ENCODE measurements at regions not wholly inside any gene's neighbourhood (a gene's known extent, or its start where the extent isn't known, plus 50 kb on each side); places are given as distances from the start of the nearest gene placed in this dataset.

DNA sequence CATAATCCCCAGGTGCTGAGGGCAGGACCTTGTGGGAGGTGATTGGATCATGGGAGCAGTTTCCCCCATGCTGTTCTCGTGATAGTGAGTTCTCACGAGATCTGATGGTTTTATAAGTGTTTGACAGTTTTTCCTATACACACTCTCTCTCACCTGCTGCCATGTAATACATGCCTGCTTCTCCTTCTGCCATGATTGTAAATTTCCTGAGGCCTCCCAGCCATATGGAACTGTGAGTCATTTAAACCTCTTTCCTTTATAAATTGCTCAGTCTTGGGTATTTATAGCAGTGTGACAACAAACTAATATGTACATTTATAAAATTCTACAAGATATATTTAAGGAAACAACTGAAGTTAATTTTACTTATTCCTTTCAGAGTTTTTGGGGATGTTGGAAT is 170.8 kb upstream of the BET1 start:
- Histone ChIP-seq H3K36me3 (ENCODE audit: control insufficient read depth, insufficient read depth, low read length) (no peaks in the 10 kb centered on the region), H3K27ac (ENCODE audit: insufficient read depth, low read length) (no peak overlapping the region), H3K4me3 (replicated peaks in 1 of 4; ENCODE audit: control extremely low read depth in 1 of 4, insufficient read depth in 1 of 4, low read depth in 3 of 4, low read length in 4 of 4) (no peak overlapping the region), H3K9ac (ENCODE audit: insufficient read depth, low read length) (no peak overlapping the region), H2AFZ (ENCODE audit: low read length) (no peak overlapping the region), H3K9me3 (ENCODE audit: control insufficient read depth, insufficient read depth, low read depth, low read length) (no peaks in the 10 kb centered on the region), H3K4me2 (ENCODE audit: extremely low read depth, insufficient read depth, low read length) (no peak overlapping the region), H3K27me3 (ENCODE audit: control insufficient read depth, insufficient read depth, low read length) (no peaks in the 10 kb centered on the region), H3K79me2 (ENCODE audit: control insufficient read depth, insufficient read depth, low read length) (no peaks in the 10 kb centered on the region), H3K4me1 (ENCODE audit: control insufficient read depth, extremely low read depth, insufficient read depth, low read length) (no peaks in the 10 kb centered on the region), H4K20me1 (ENCODE audit: control insufficient read depth, extremely low read depth, insufficient read depth, low read length) (no peaks in the 10 kb centered on the region)
- TF ChIP-seq EZH2 (IDR thresholded peaks at IDR 0.05; ENCODE audit: low read length, missing control alignments) = no peak
- TF ChIP-seq, protein P1, sequence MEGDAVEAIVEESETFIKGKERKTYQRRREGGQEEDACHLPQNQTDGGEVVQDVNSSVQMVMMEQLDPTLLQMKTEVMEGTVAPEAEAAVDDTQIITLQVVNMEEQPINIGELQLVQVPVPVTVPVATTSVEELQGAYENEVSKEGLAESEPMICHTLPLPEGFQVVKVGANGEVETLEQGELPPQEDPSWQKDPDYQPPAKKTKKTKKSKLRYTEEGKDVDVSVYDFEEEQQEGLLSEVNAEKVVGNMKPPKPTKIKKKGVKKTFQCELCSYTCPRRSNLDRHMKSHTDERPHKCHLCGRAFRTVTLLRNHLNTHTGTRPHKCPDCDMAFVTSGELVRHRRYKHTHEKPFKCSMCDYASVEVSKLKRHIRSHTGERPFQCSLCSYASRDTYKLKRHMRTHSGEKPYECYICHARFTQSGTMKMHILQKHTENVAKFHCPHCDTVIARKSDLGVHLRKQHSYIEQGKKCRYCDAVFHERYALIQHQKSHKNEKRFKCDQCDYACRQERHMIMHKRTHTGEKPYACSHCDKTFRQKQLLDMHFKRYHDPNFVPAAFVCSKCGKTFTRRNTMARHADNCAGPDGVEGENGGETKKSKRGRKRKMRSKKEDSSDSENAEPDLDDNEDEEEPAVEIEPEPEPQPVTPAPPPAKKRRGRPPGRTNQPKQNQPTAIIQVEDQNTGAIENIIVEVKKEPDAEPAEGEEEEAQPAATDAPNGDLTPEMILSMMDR (conservative IDR thresholded peaks at IDR 0.05 in 1 of 2, IDR thresholded peaks at IDR 0.05 in 1 of 2; ENCODE audit: low read depth in 1 of 2, low read length in 2 of 2) = no peak
- DNase-seq (ENCODE audit: low read depth in 2 of 2) = no peak

DNA sequence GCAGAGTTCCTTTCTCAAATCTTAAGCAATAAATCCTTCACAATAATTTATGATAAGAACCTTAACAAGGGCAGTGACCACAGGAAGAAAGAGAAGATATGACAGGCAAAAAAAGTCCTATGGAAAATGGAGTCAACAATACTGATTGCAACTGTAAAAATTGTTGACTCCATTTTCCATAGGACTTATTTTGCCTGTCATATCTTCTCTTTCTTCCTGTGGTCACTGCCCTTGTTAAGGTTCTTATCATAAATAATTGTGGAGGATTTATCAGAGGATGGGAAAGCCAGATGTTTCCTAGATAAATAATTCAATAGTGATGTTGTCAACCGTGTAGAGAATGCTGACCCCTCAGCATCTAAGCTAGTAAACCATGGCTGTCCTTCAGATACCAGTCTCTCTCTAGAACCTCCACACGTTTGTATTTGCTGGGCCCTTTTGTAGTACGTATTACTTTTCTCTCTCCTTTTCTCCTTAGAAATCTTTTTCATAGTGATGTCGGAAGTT is 172.6 kb upstream of the BET1 start:
- Histone ChIP-seq H4K20me1 (ENCODE audit: control insufficient read depth, extremely low read depth, insufficient read depth, low read length) (no peaks in the 10 kb centered on the region), H3K4me1 (ENCODE audit: control insufficient read depth, extremely low read depth, insufficient read depth, low read length) (no peaks in the 10 kb centered on the region), H3K79me2 (ENCODE audit: control insufficient read depth, insufficient read depth, low read length) (no peaks in the 10 kb centered on the region), H3K27ac (ENCODE audit: insufficient read depth, low read length) (no peak overlapping the region), H3K9ac (ENCODE audit: insufficient read depth, low read length) (no peak overlapping the region), H3K27me3 (ENCODE audit: control insufficient read depth, insufficient read depth, low read length) (no peaks in the 10 kb centered on the region), H3K4me2 (ENCODE audit: extremely low read depth, insufficient read depth, low read length) (no peak overlapping the region), H3K9me3 (ENCODE audit: control insufficient read depth, insufficient read depth, low read depth, low read length) (no peaks in the 10 kb centered on the region), H3K36me3 (ENCODE audit: control insufficient read depth, insufficient read depth, low read length) (no peaks in the 10 kb centered on the region), H2AFZ (ENCODE audit: low read length) (no peak overlapping the region), H3K4me3 (replicated peaks in 1 of 4; ENCODE audit: control extremely low read depth in 1 of 4, insufficient read depth in 1 of 4, low read depth in 3 of 4, low read length in 4 of 4) (no peak overlapping the region)
- no peak for TF ChIP-seq EZH2 (IDR thresholded peaks at IDR 0.05; ENCODE audit: low read length, missing control alignments)
- TF ChIP-seq, protein P1 (conservative IDR thresholded peaks at IDR 0.05 in 1 of 2, IDR thresholded peaks at IDR 0.05 in 1 of 2; ENCODE audit: low read depth in 1 of 2, low read length in 2 of 2) = no peak
- no peak for DNase-seq (ENCODE audit: low read depth in 2 of 2)

DNA sequence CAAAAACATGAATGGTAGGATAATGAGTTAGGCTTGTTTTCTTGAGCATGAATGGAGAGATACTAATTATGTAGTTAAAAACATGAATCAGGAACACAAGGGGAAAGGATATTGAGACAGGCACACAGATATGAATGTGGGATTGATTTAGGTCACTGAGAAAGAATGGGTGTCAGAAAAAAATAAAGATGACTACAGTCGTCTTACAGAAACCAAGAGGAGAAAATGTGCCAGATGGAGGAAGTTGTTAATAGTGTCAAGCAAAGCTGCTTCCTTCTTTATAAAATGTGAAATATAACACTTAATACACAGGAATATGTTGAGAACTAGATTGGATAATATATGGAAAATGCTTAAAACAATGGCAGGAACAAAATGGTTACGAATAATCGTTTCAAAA is 173.3 kb upstream of the BET1 start:
- no peaks in the 10 kb centered on the region for H3K9me3 ChIP-seq (ENCODE audit: control insufficient read depth, insufficient read depth, low read depth, low read length)
- no peak overlapping the region for H3K27ac ChIP-seq (ENCODE audit: insufficient read depth, low read length)
- DNase-seq (ENCODE audit: low read depth in 2 of 2) = no peak
- H2AFZ ChIP-seq (ENCODE audit: low read length) = no peak overlapping the region
- H3K4me3 ChIP-seq (replicated peaks in 1 of 4; ENCODE audit: control extremely low read depth in 1 of 4, insufficient read depth in 1 of 4, low read depth in 3 of 4, low read length in 4 of 4) = no peak overlapping the region
- peaks cover 6% of the 10 kb centered on the region for H3K4me1 ChIP-seq (ENCODE audit: control insufficient read depth, extremely low read depth, insufficient read depth, low read length)
- no peaks in the 10 kb centered on the region for H3K27me3 ChIP-seq (ENCODE audit: control insufficient read depth, insufficient read depth, low read length)
- H3K4me2 ChIP-seq (ENCODE audit: extremely low read depth, insufficient read depth, low read length) = no peak overlapping the region
- H4K20me1 ChIP-seq (ENCODE audit: control insufficient read depth, extremely low read depth, insufficient read depth, low read length) = no peaks in the 10 kb centered on the region
- H3K9ac ChIP-seq (ENCODE audit: insufficient read depth, low read length) = no peak overlapping the region
- no peaks in the 10 kb centered on the region for H3K36me3 ChIP-seq (ENCODE audit: control insufficient read depth, insufficient read depth, low read length)
- no peaks in the 10 kb centered on the region for H3K79me2 ChIP-seq (ENCODE audit: control insufficient read depth, insufficient read depth, low read length)
- TF ChIP-seq, protein P1 (conservative IDR thresholded peaks at IDR 0.05 in 1 of 2, IDR thresholded peaks at IDR 0.05 in 1 of 2; ENCODE audit: low read depth in 1 of 2, low read length in 2 of 2) = no peak
- TF ChIP-seq EZH2 (IDR thresholded peaks at IDR 0.05; ENCODE audit: low read length, missing control alignments) = no peak
